MM.1S (cell line): ENCODE measurements at regions not wholly inside any gene's neighbourhood (a gene's known extent, or its start where the extent isn't known, plus 50 kb on each side); places are given as distances from the start of the nearest gene placed in this dataset.
"Not testable (repeated sequence)": the region's sequence is repeated elsewhere in the genome, so short reads cannot be mapped to it uniquely, and the experiment has no call there.

Experiments
- DNase-seq: peaks from one replicate; pipeline ENCODE4 v3.0.0-alpha.2; 2015
- H2AFZ ChIP-seq: fragments of 300-600 bp; sonication (generic); 2 replicates; pipeline ENCODE4 v1.6.0; 2016; ENCODE audit warnings: antibody characterized with exemption, low read length
- H3F3A ChIP-seq: fragments of 300-600 bp; sonication (generic); 2 replicates; pipeline ENCODE4 v1.6.1; 2016; ENCODE audit warnings: mild to moderate bottlenecking, antibody characterized with exemption, low read length, moderate library complexity, mixed read lengths; ENCODE audit not compliant: insufficient read depth
- H3K27ac ChIP-seq: fragments of 300-600 bp; sonication (generic); 2 replicates; pipeline ENCODE4 v1.5.1; 2016; ENCODE audit warnings: mild to moderate bottlenecking, low read length
- H3K27me3 ChIP-seq: fragments of 300-600 bp; sonication (generic); replicated peaks from 2 replicates; pipeline ENCODE4 v1.6.0; 2016; ENCODE audit warnings: low read length; ENCODE audit not compliant: insufficient read depth
- H3K36me3 ChIP-seq: fragments of 300-600 bp; sonication (generic); replicated peaks from 2 replicates; pipeline ENCODE4 v1.6.1; 2016; ENCODE audit warnings: mild to moderate bottlenecking, low read length, mixed read lengths; ENCODE audit not compliant: insufficient read depth
- H3K4me1 ChIP-seq: fragments of 300-600 bp; sonication (generic); 2 replicates; pipeline ENCODE4 v1.6.1; 2016; ENCODE audit warnings: low read length, mixed read lengths
- H3K4me2 ChIP-seq: fragments of 300-600 bp; sonication (generic); 2 replicates; pipeline ENCODE4 v1.6.0; 2016; ENCODE audit warnings: low read depth, low read length
- H3K4me3 ChIP-seq: fragments of 300-600 bp; sonication (generic); 2 replicates; pipeline ENCODE4 v1.5.1; 2016; ENCODE audit warnings: low read length, mixed read lengths
- H3K79me2 ChIP-seq: fragments of 300-600 bp; sonication (generic); 2 replicates; pipeline ENCODE4 v1.6.1; 2016; ENCODE audit warnings: mixed run types, low read length, mixed read lengths
- H3K9ac ChIP-seq: fragments of 300-600 bp; sonication (generic); 2 replicates; pipeline ENCODE4 v1.6.1; 2016; ENCODE audit warnings: low read length, mixed read lengths
- H3K9me2 ChIP-seq: fragments of 300-600 bp; sonication (generic); replicated peaks from 2 replicates; pipeline ENCODE4 v1.6.1; 2016; ENCODE audit warnings: mild to moderate bottlenecking, low read length, mixed read lengths; ENCODE audit not compliant: insufficient read depth
- H3K9me3 ChIP-seq: fragments of 300-600 bp; sonication (generic); replicated peaks from 2 replicates; pipeline ENCODE4 v1.6.1; 2016; ENCODE audit warnings: mild to moderate bottlenecking, low read length, mixed read lengths; ENCODE audit not compliant: insufficient read depth
- H4K20me1 ChIP-seq: fragments of 300-600 bp; sonication (generic); 2 replicates; pipeline ENCODE4 v1.6.1; 2016; ENCODE audit warnings: mild to moderate bottlenecking, low read length, moderate library complexity, mixed read lengths; ENCODE audit not compliant: insufficient read depth
- CTCF ChIP-seq: fragments of 300-600 bp; sonication (generic); IDR thresholded peaks from 2 replicates; pipeline ENCODE4 v1.5.1; 2016; ENCODE audit warnings: antibody characterized with exemption, low read length, mixed read lengths
- EZH2 ChIP-seq: fragments of 300-600 bp; sonication (generic); optimal IDR thresholded peaks from 2 replicates; pipeline ENCODE3; 2017; ENCODE audit warnings: low read depth, mild to moderate bottlenecking, antibody characterized with exemption, low read length, mixed read lengths
- EZH2phosphoT487 ChIP-seq: fragments of 300-600 bp; sonication (generic); IDR thresholded peaks from 2 replicates; pipeline ENCODE4 v1.6.1; 2018; ENCODE audit warnings: antibody characterized with exemption, low read length

GRCh38 chr14:105998597-105998996, 472.2 kb downstream of the TMEM121 start:
- H3K4me2 ChIP-seq, H2AFZ ChIP-seq, H3K36me3 ChIP-seq, H3K27ac ChIP-seq, H3K79me2 ChIP-seq, DNase-seq, H3K9ac ChIP-seq, H3K4me1 ChIP-seq, H4K20me1 ChIP-seq, H3K9me3 ChIP-seq, H3K4me3 ChIP-seq, H3K9me2 ChIP-seq, H3F3A ChIP-seq, H3K27me3 ChIP-seq: not testable (repeated sequence)

GRCh38 chr14:105999361-106000028, 473.1 kb downstream of the TMEM121 start:
- H2AFZ ChIP-seq: no peak overlapping the region
- H3K36me3 ChIP-seq: no peaks in the 10 kb centered on the region
- no peak overlapping the region for H3K4me2 ChIP-seq
- no peak overlapping the region for H3K27ac ChIP-seq
- no peak for DNase-seq
- no peaks in the 10 kb centered on the region for H3F3A ChIP-seq
- no peak for TF ChIP-seq EZH2phosphoT487
- no peak for TF ChIP-seq EZH2
- no peak for TF ChIP-seq CTCF
- no peaks in the 10 kb centered on the region for H3K9me2 ChIP-seq
- H4K20me1 ChIP-seq: no peaks in the 10 kb centered on the region
- no peaks in the 10 kb centered on the region for H3K27me3 ChIP-seq
- no peak overlapping the region for H3K4me3 ChIP-seq
- no peaks in the 10 kb centered on the region for H3K4me1 ChIP-seq
- H3K79me2 ChIP-seq: no peaks in the 10 kb centered on the region
- no peak overlapping the region for H3K9ac ChIP-seq
- no peaks in the 10 kb centered on the region for H3K9me3 ChIP-seq

GRCh38 chr14:106000029-106000511, 473.7 kb downstream of the TMEM121 start:
- DNase-seq, H3K4me3 ChIP-seq, H3K36me3 ChIP-seq, H3K9me2 ChIP-seq, H3K4me1 ChIP-seq, H3K9ac ChIP-seq, H3K79me2 ChIP-seq, H3K9me3 ChIP-seq, H3K27me3 ChIP-seq, H4K20me1 ChIP-seq, H2AFZ ChIP-seq, H3K4me2 ChIP-seq, H3K27ac ChIP-seq, H3F3A ChIP-seq: not testable (repeated sequence)

- not testable (repeated sequence) for H3K4me2 ChIP-seq, H3K9ac ChIP-seq, H3K9me3 ChIP-seq, H3K4me3 ChIP-seq, H3F3A ChIP-seq, DNase-seq, H3K9me2 ChIP-seq, H3K4me1 ChIP-seq, H4K20me1 ChIP-seq, H2AFZ ChIP-seq, H3K27me3 ChIP-seq, H3K27ac ChIP-seq, H3K36me3 ChIP-seq, H3K79me2 ChIP-seq
Measured at GRCh38 chr14:106001277-106001676, 474.9 kb downstream of the TMEM121 start.

- no peaks in the 10 kb centered on the region for H3K27me3 ChIP-seq
- H3K4me2 ChIP-seq: no peak overlapping the region
- no peaks in the 10 kb centered on the region for H3F3A ChIP-seq
- no peak overlapping the region for H3K4me3 ChIP-seq
- no peak for DNase-seq
- H3K9ac ChIP-seq: no peak overlapping the region
- TF ChIP-seq EZH2: no peak
- no peak for TF ChIP-seq CTCF
- no peak for TF ChIP-seq EZH2phosphoT487
- H2AFZ ChIP-seq: no peak overlapping the region
- no peak overlapping the region for H3K27ac ChIP-seq
- no peaks in the 10 kb centered on the region for H3K4me1 ChIP-seq
- no peaks in the 10 kb centered on the region for H3K36me3 ChIP-seq
- H3K9me2 ChIP-seq: no peaks in the 10 kb centered on the region
- H4K20me1 ChIP-seq: no peaks in the 10 kb centered on the region
- H3K9me3 ChIP-seq: no peaks in the 10 kb centered on the region
- no peaks in the 10 kb centered on the region for H3K79me2 ChIP-seq
Measured at GRCh38 chr14:106003351-106003750, 477.0 kb downstream of the TMEM121 start.

- not testable (repeated sequence) for H3K9ac ChIP-seq, H3K36me3 ChIP-seq, DNase-seq
Measured at GRCh38 chr14:106004937-106005795, 478.8 kb downstream of the TMEM121 start.

More at GRCh38 chr14:106004937-106005795, 478.8 kb downstream of the TMEM121 start:
- H3K27ac ChIP-seq, H3K4me3 ChIP-seq, H2AFZ ChIP-seq, H3K4me1 ChIP-seq, H3K9me3 ChIP-seq, H3K4me2 ChIP-seq, H3K79me2 ChIP-seq, H3K9me2 ChIP-seq, H3F3A ChIP-seq, H3K27me3 ChIP-seq, H4K20me1 ChIP-seq: not testable (repeated sequence)
